BJ (cell line): ENCODE measurements at regions not wholly inside any gene's neighbourhood (a gene's known extent, or its start where the extent isn't known, plus 50 kb on each side); places are given as distances from the start of the nearest gene placed in this dataset.

Experiments
- CTCF ChIA-PET: fragments of 350-600 bp; formaldehyde crosslinking; extraction: SDS; loops from one replicate; lab custom pipeline; 2021; ENCODE audit warnings: antibody characterized with exemption, inconsistent platforms; lab: Yijun Ruan, JAX
- POLR2A ChIA-PET: fragments of 300-600 bp; sonication (Branson Sonifier 250); formaldehyde crosslinking; extraction: SDS; loops from one replicate; lab custom pipeline; 2021; ENCODE audit warnings: antibody characterized with exemption; lab: Charles Lee
- DNase-seq: peaks from one replicate; pipeline ENCODE4 v3.0.0-alpha.2; 2011; ENCODE audit warnings: low read depth
- H3K27me3 ChIP-seq: 2 replicates; pipeline ENCODE4 v1.6.0; 2011; ENCODE audit warnings: low read length; ENCODE audit not compliant: control insufficient read depth, insufficient read depth
- H3K36me3 ChIP-seq: 2 replicates; pipeline ENCODE4 v1.5.1; 2011; ENCODE audit warnings: low read length; ENCODE audit not compliant: control insufficient read depth, insufficient read depth
- H3K4me3 ChIP-seq: 2 replicates; pipeline ENCODE4 v1.5.1; 2011; ENCODE audit warnings: low read depth, mild to moderate bottlenecking, control low read depth, low read length
- TF ChIP-seq, protein P1 (sequence below): IDR thresholded peaks from 2 replicates; pipeline ENCODE4 v1.5.1; 2011; ENCODE audit warnings: low read depth, mild to moderate bottlenecking, control low read depth, inconsistent platforms, low read length, moderate library complexity; ENCODE audit not compliant: insufficient read depth

DNA sequence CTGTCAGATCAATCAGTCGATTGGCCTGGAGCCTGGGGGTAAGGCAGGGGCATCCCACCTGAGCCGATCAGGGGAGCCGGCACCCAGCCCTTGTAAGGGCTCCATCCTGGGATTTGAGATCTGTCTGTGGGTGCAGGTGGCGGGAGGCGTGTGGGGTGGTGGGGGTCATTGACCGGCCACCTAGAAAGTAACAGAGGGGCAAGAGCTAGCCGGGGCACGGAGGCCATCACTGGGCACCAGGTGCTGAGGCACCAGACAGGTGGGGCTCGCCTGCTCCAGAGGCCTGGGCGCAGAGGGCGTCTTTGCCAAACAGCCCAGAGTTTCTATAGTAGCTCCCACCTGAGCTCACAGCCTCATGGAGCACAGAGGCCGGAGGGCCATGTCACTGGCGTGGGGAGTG lies 55.5 kb upstream of the ADGRA1 start:
- H3K27me3 ChIP-seq = no peaks in the 10 kb centered on the region
- ChIA-PET CTCF (no interaction called here), POLR2A (no interaction called here)
- no peaks in the 10 kb centered on the region for H3K36me3 ChIP-seq
- TF ChIP-seq, protein P1, sequence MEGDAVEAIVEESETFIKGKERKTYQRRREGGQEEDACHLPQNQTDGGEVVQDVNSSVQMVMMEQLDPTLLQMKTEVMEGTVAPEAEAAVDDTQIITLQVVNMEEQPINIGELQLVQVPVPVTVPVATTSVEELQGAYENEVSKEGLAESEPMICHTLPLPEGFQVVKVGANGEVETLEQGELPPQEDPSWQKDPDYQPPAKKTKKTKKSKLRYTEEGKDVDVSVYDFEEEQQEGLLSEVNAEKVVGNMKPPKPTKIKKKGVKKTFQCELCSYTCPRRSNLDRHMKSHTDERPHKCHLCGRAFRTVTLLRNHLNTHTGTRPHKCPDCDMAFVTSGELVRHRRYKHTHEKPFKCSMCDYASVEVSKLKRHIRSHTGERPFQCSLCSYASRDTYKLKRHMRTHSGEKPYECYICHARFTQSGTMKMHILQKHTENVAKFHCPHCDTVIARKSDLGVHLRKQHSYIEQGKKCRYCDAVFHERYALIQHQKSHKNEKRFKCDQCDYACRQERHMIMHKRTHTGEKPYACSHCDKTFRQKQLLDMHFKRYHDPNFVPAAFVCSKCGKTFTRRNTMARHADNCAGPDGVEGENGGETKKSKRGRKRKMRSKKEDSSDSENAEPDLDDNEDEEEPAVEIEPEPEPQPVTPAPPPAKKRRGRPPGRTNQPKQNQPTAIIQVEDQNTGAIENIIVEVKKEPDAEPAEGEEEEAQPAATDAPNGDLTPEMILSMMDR = no peak
- no peak for DNase-seq
- no peak overlapping the region for H3K4me3 ChIP-seq

DNA sequence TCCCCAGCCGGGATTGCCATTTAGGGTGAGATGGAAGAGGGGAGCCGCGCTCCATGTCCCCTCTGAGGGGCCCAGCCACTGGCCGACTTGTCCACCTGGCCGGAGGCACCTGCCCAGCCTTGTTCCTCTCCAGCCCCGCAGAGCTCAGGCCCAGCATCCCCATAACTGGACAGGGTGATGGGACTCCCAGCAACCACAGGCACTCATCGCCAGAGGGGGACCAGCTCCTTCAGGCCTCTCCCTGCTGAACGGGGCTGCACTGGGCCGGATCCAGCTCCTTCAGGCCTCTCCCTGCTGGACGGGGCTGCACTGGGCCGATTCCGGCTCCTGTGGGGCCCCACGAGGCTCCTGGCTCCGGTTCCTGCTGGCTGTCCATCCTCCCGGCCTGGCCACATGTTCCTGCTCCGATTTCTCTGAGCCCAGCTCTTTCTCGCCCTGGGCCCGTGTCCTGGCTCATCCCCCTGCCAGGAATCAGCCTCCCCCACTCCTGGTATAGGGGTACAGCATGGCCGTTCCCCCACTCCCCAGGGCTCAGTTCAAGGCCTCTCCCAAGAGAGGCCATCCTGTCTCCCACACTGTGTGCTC lies 56.1 kb upstream of the ADGRA1 start:
- Histone ChIP-seq H3K27me3 (no peaks in the 10 kb centered on the region), H3K36me3 (no peaks in the 10 kb centered on the region), H3K4me3 (no peak overlapping the region)
- TF ChIP-seq, protein P1 = no peak
- POLR2A ChIA-PET = no interaction called here
- CTCF ChIA-PET = no interaction called here
- no peak for DNase-seq

DNA sequence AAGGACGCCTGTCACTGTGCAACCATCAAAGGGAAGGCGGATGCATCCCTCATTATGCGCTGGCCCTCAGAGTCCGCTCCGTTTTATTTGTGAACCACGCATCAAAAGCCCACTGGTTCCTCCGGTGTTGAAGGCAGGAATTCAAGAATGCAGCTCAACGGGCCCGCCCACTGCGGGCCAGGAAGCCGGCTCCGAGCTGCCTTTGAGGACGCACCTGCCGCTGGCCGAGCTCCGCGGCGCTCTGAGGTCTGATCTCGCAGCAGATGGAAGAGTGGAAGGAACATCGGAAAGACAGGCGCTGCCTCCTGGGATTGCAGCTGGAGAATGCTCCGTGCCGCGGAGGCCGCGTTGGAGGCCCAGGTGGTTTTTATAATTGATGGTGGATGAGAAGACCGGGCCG lies 56.9 kb upstream of the ADGRA1 start:
- ChIA-PET CTCF (no interaction called here), POLR2A (interaction anchor here (0.6 kb wide), 1 partner anchor 264 kb away, joined by 4 read pairs; no protein-coding TSS in a partner anchor)
- Histone ChIP-seq H3K27me3 (no peaks in the 10 kb centered on the region; the same call in 1 of the 2 replicates), H3K4me3 (no peak overlapping the region), H3K36me3 (no peaks in the 10 kb centered on the region)
- no peak for DNase-seq
- TF ChIP-seq, protein P1 = no peak

DNA sequence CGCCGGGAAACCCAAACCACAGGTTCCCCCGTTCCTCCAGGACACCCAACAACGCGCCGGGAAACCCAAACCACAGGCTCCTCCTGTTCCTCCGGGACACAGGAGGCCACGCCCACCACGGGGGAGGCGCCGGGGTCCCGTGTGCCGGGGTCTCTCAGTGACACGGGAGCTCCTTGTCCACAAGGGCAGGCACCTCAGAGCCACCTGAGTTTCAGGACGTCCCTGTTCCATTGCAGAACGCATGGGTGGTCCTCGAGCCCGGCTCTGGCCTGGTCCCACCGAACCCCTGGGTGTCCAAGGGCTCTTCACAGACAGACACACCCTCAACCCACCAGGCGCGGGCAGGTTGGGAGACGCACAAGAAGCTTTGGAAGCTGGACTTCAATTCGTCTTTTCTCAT lies 57.6 kb upstream of the ADGRA1 start:
- Histone ChIP-seq H3K27me3 (no peaks in the 10 kb centered on the region; the same call in 1 of the 2 replicates), H3K4me3 (no peak overlapping the region), H3K36me3 (no peaks in the 10 kb centered on the region)
- POLR2A ChIA-PET = interaction anchor here (0.6 kb wide), 1 partner anchor 264 kb away, joined by 4 read pairs; no protein-coding TSS in a partner anchor
- no peak for DNase-seq
- TF ChIP-seq, protein P1 = no peak
- CTCF ChIA-PET = interaction anchor here (0.5 kb wide), 1 partner anchor 26 kb away, joined by 3 read pairs; no protein-coding TSS in a partner anchor

DNA sequence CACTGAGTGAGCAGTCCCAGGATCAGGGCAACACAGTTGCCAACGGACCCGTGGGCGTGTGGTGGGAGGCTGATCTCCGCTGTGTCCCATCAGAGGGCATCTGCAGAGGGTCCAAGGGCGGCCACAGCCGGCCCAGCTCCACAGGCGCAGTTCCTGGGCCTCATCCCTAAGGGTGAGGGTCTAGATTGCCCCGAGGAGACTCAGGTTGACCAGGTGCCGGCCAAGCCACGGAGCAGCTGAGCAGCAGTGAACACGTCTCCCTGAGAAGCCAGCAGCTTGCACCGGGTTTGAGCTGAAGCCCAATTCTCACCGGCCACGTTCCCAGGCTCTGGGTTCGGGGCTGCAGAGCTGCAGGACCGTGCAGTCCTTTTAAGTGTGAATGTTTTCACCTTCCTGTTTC lies 58.8 kb upstream of the ADGRA1 start:
- Histone ChIP-seq H3K27me3 (no peaks in the 10 kb centered on the region; the same call in 1 of the 2 replicates), H3K4me3 (no peak overlapping the region), H3K36me3 (no peaks in the 10 kb centered on the region)
- ChIA-PET CTCF (no interaction called here), POLR2A (no interaction called here)
- TF ChIP-seq, protein P1 = no peak
- no peak for DNase-seq
